HG03520 (cell line): ENCODE measurements at regions not wholly inside any gene's neighbourhood (a gene's known extent, or its start where the extent isn't known, plus 50 kb on each side); places are given as distances from the start of the nearest gene placed in this dataset.
"Not testable (repeated sequence)": the region's sequence is repeated elsewhere in the genome, so short reads cannot be mapped to it uniquely, and the experiment has no call there.

Source experiments
- ATAC-seq: cut with Tn5 transposase; IDR thresholded peaks from one replicate; pipeline ENCODE4 v1.9.1; 2021; ENCODE audit warnings: mild to moderate bottlenecking, moderate library complexity; ENCODE audit not compliant: unreplicated experiment

GRCh38 chr3:64438066-64438465 is 212.8 kb upstream of the PRICKLE2 start:
- ATAC-seq = no peak

- ATAC-seq = no peak
These were observed 211.9 kb upstream of the PRICKLE2 start for GRCh38 chr3:64437131-64437530.

- not testable (repeated sequence) for ATAC-seq
These were observed 209.8 kb upstream of the PRICKLE2 start for GRCh38 chr3:64435023-64435422.

- no peak for ATAC-seq
These were observed 207.6 kb upstream of the PRICKLE2 start for GRCh38 chr3:64432870-64433269.

- no peak for ATAC-seq
These were observed 206.3 kb upstream of the PRICKLE2 start for GRCh38 chr3:64431526-64432091.

- ATAC-seq = no peak
These were observed 202.4 kb upstream of the PRICKLE2 start for GRCh38 chr3:64427671-64428070.

- no peak for ATAC-seq
These were observed 201.3 kb upstream of the PRICKLE2 start for GRCh38 chr3:64426551-64426950.

- no peak for ATAC-seq
These were observed 197.7 kb upstream of the PRICKLE2 start for GRCh38 chr3:64422932-64423331.

- no peak for ATAC-seq
These were observed 196.9 kb upstream of the PRICKLE2 start for GRCh38 chr3:64422192-64422591.

- ATAC-seq = no peak
These were observed 192.6 kb upstream of the PRICKLE2 start for GRCh38 chr3:64417816-64418215.

GRCh38 chr3:64414043-64414442 is 188.8 kb upstream of the PRICKLE2 start:
- no peak for ATAC-seq

GRCh38 chr3:64411101-64411500 is 185.8 kb upstream of the PRICKLE2 start:
- ATAC-seq = no peak

GRCh38 chr3:64410226-64410625 is 185.0 kb upstream of the PRICKLE2 start:
- ATAC-seq = no peak

GRCh38 chr3:64408770-64409169 is 183.5 kb upstream of the PRICKLE2 start:
- ATAC-seq = no peak

- ATAC-seq = no peak
These were observed 181.0 kb upstream of the PRICKLE2 start for GRCh38 chr3:64406271-64406670.

GRCh38 chr3:64405211-64405835 is 180.1 kb upstream of the PRICKLE2 start:
- ATAC-seq = no peak

GRCh38 chr3:64400706-64401105 is 175.4 kb upstream of the PRICKLE2 start:
- ATAC-seq = no peak

- peak; percentile 62 for ATAC-seq
These were observed 174.0 kb upstream of the PRICKLE2 start for GRCh38 chr3:64399205-64399800.

- ATAC-seq = no peak
These were observed 173.2 kb upstream of the PRICKLE2 start for GRCh38 chr3:64398476-64398875.

GRCh38 chr3:64398006-64398405 is 172.7 kb upstream of the PRICKLE2 start:
- no peak for ATAC-seq

GRCh38 chr3:64397573-64397972 is 172.3 kb upstream of the PRICKLE2 start:
- no peak for ATAC-seq

- ATAC-seq = no peak
These were observed 170.2 kb upstream of the PRICKLE2 start for GRCh38 chr3:64395490-64395889.

- no peak for ATAC-seq
These were observed 167.9 kb upstream of the PRICKLE2 start for GRCh38 chr3:64393193-64393592.
